Endothelial cell of umbilical vein (primary cell): ENCODE measurements at regions not wholly inside any gene's neighbourhood (a gene's known extent, or its start where the extent isn't known, plus 50 kb on each side); places are given as distances from the start of the nearest gene placed in this dataset.

Source experiments
- BruUV-seq: library from RNA; stranded (reverse); fragments of 400-500 nt; replicated peaks from 2 replicates; lab custom pipeline; 2021; lab: Mats Ljungman, UMichigan
- CTCF ChIA-PET: fragments of 300-600, 350-600 bp; sonication (Branson Sonifier 250); formaldehyde crosslinking; loops from one replicate; lab custom pipeline; 2021; ENCODE audit warnings: antibody characterized with exemption, inconsistent platforms; lab: Charles Lee
- POLR2A ChIA-PET: fragments of 300-600, 350-600 bp; sonication (Branson Sonifier 250); formaldehyde crosslinking; loops from one replicate; lab custom pipeline; 2021; ENCODE audit warnings: antibody characterized with exemption, inconsistent platforms; lab: Charles Lee
- DNase-seq: peaks from one replicate; pipeline ENCODE4 v3.0.0-alpha.2; 2011; ENCODE audit warnings: low read depth, low spot score
- FAIRE-seq: peaks from 2 replicates; lab custom pipeline; 2011; peaks lifted over from hg19 to GRCh38; lab: Jason Lieb, UNC
- H2AFZ ChIP-seq: 2 replicates; pipeline ENCODE4 v1.6.0; 2012; ENCODE audit warnings: low read depth, low read length, control low read depth, inconsistent platforms
- H3K27ac ChIP-seq: 2 replicates; pipeline ENCODE4 v1.5.1; 2011; ENCODE audit warnings: low read depth, mild to moderate bottlenecking, control low read depth, low read length, moderate library complexity; ENCODE audit not compliant: insufficient read depth
- H3K27me3 ChIP-seq, 2 experiments: 2 replicates each; pipeline versions ENCODE4 v1.6.0 to v1.6.1; 2011; ENCODE audit warnings: low read length in 2 of 2, mixed read lengths in 1 of 2; ENCODE audit not compliant: control insufficient read depth in 2 of 2, insufficient read depth in 2 of 2
- H3K36me3 ChIP-seq, 2 experiments: 2 replicates in 1 of 2; 3 replicates in 1 of 2; pipeline ENCODE4 v1.5.1; 2011; ENCODE audit warnings: low read length in 2 of 2, mild to moderate bottlenecking in 1 of 2, moderate library complexity in 1 of 2; ENCODE audit not compliant: control insufficient read depth in 2 of 2, insufficient read depth in 2 of 2; ENCODE audit errors: extremely low read depth in 1 of 2
- H3K4me1 ChIP-seq: 3 replicates; pipeline ENCODE4 v1.5.1; 2011; ENCODE audit warnings: mild to moderate bottlenecking, low read length; ENCODE audit not compliant: control insufficient read depth, insufficient read depth; ENCODE audit errors: extremely low read depth
- H3K4me2 ChIP-seq: 2 replicates; pipeline ENCODE4 v1.6.1; 2011; ENCODE audit warnings: low read length, control low read depth, mixed read lengths; ENCODE audit not compliant: insufficient read depth
- H3K4me3 ChIP-seq, 3 experiments: fragments of 200-600 bp in 1 of 3; sonication (generic), shearing (Covaris generic) in 1 of 3; replicated peaks in 1 of 3; 2 replicates each; pipeline ENCODE4 v1.5.1; 2011 to 2016; ENCODE audit warnings: control low read depth in 3 of 3, low read length in 3 of 3, mild to moderate bottlenecking in 2 of 3, inconsistent platforms in 1 of 3, low read depth in 1 of 3, moderate library complexity in 1 of 3; ENCODE audit not compliant: insufficient read depth in 1 of 3
- H3K79me2 ChIP-seq: 2 replicates; pipeline ENCODE4 v1.6.0; 2012; ENCODE audit warnings: low read length, inconsistent platforms; ENCODE audit not compliant: control insufficient read depth, insufficient read depth
- H3K9ac ChIP-seq: replicated peaks from 2 replicates; pipeline ENCODE3; 2011; ENCODE audit warnings: low read length, control low read depth; ENCODE audit not compliant: insufficient read depth; ENCODE audit errors: extremely low read depth
- H3K9me1 ChIP-seq: replicated peaks from 3 replicates; pipeline ENCODE4 v1.6.0; 2011; ENCODE audit warnings: mild to moderate bottlenecking, low read length; ENCODE audit not compliant: control insufficient read depth, insufficient read depth; ENCODE audit errors: extremely low read depth
- H3K9me3 ChIP-seq: replicated peaks from 2 replicates; pipeline ENCODE4 v1.5.1; 2012; ENCODE audit warnings: low read length, inconsistent platforms; ENCODE audit not compliant: control insufficient read depth, insufficient read depth
- H4K20me1 ChIP-seq: replicated peaks from 2 replicates; pipeline ENCODE3; 2011; ENCODE audit warnings: mild to moderate bottlenecking, low read length; ENCODE audit not compliant: control insufficient read depth, insufficient read depth; ENCODE audit errors: extremely low read depth
- CTCF ChIP-seq, 2 donors: IDR thresholded peaks; 1 replicate in 1 of 2; 2 replicates in 1 of 2; pipeline ENCODE4 v1.5.1; 2011; ENCODE audit warnings: low read length in 2 of 2, mild to moderate bottlenecking in 2 of 2, moderate library complexity in 2 of 2, control low read depth in 1 of 2, inconsistent platforms in 1 of 2, low read depth in 1 of 2; ENCODE audit not compliant: insufficient read depth in 1 of 2; ENCODE audit errors: extremely low read depth in 1 of 2
- EZH2 ChIP-seq: IDR thresholded peaks from 2 replicates; pipeline ENCODE4 v1.6.1; 2012; ENCODE audit warnings: borderline replicate concordance, low read depth, mild to moderate bottlenecking, moderate library complexity, low read length, inconsistent platforms; ENCODE audit not compliant: severe bottlenecking
- FOS ChIP-seq: IDR thresholded peaks from 2 replicates; pipeline ENCODE4 v1.6.1; 2011; ENCODE audit warnings: mild to moderate bottlenecking, low read length, moderate library complexity, borderline replicate concordance; ENCODE audit not compliant: insufficient read depth
- GATA2 ChIP-seq: IDR thresholded peaks from 2 replicates; pipeline ENCODE4 v1.7.0; 2011; ENCODE audit warnings: low read depth, mild to moderate bottlenecking, moderate library complexity, mixed read lengths, low read length; ENCODE audit not compliant: insufficient read length, insufficient read depth
- JUN ChIP-seq: IDR thresholded peaks from 2 replicates; pipeline ENCODE4 v1.6.1; 2011; ENCODE audit warnings: borderline replicate concordance, low read depth; ENCODE audit not compliant: insufficient read length, insufficient read depth
- MAX ChIP-seq: IDR thresholded peaks from 2 replicates; pipeline ENCODE4 v1.6.1; 2011; ENCODE audit not compliant: insufficient read depth, insufficient read length
- MYC ChIP-seq: IDR thresholded peaks from one replicate; pipeline ENCODE4 v1.6.1; 2011; ENCODE audit warnings: mild to moderate bottlenecking, low read depth, low read length
- POLR2A ChIP-seq: IDR thresholded peaks from 2 replicates; pipeline ENCODE4 v1.6.1; 2012; ENCODE audit warnings: low read depth, mild to moderate bottlenecking, control low read depth, low read length
- POLR2AphosphoS5 ChIP-seq: IDR thresholded peaks from 2 replicates; pipeline ENCODE4 v1.6.1; 2012; ENCODE audit warnings: low read depth, mild to moderate bottlenecking, control low read depth, low read length, moderate library complexity; ENCODE audit not compliant: insufficient read depth
- dilution Hi-C: fragments of 300-500 bp; cut with MboI; formaldehyde crosslinking; loops from one replicate; pipeline ENCODE4 v1.15.0; 2019; ENCODE audit warnings: low sequenced_read_pairs; ENCODE audit not compliant: extremely low pct_ligation_motif_present
- intact Hi-C: fragments of 100-400 bp; cut with micrococcal nuclease; formaldehyde crosslinking; loops from one replicate; pipeline ENCODE4 v1.10.0; 2022

- no peaks in the 10 kb centered on the region for H3K79me2 ChIP-seq
- dilution Hi-C loops = no loop called here
- H3K27ac ChIP-seq = no peak overlapping the region
- no TSS peak for BruUV-seq
- intact Hi-C loops = no loop called here
- H3K9ac ChIP-seq = no peak overlapping the region
- ChIA-PET POLR2A (no interaction called here), CTCF (no interaction called here)
- H3K27me3 ChIP-seq = no peaks in the 10 kb centered on the region
- H3K36me3 ChIP-seq = no peaks in the 10 kb centered on the region
- no peak for TF ChIP-seq EZH2
- TF ChIP-seq FOS = no peak
- no peak for TF ChIP-seq POLR2AphosphoS5
- TF ChIP-seq MYC = no peak
- no peak for TF ChIP-seq POLR2A
- no peak for TF ChIP-seq CTCF (IDR thresholded peaks at IDR 0.05; ENCODE audit: extremely low read depth in 1 of 2, insufficient read depth in 1 of 2, low read depth in 1 of 2, low read length in 2 of 2)
- TF ChIP-seq MAX = no peak
- TF ChIP-seq GATA2 = no peak
- TF ChIP-seq JUN = no peak
- H2AFZ ChIP-seq = no peak overlapping the region
- no peak for DNase-seq
- H3K4me1 ChIP-seq = no peaks in the 10 kb centered on the region
- H3K9me3 ChIP-seq = no peaks in the 10 kb centered on the region
- H3K4me2 ChIP-seq = no peak overlapping the region
- H3K9me1 ChIP-seq = no peaks in the 10 kb centered on the region
- H3K4me3 ChIP-seq = no peak overlapping the region
- no peaks in the 10 kb centered on the region for H4K20me1 ChIP-seq
- FAIRE-seq = no peak
Measured at GRCh38 chr14:40213701-40214100, 781.5 kb upstream of the FBXO33 start.
